Activated T-helper 1 cell treated with anti-CD3 and anti-CD28 coated beads, Interleukin-12 subunit alpha, Interleukin-12 subunit beta, Interleukin-2, Interleukin-4 antibody, amounts not matched to agents 30 ng/mL and 10 ng/mL and 1 ng/mL, durations not matched to agents 14 hours and 24 hours and 36 hours (primary cell): ENCODE measurements at regions not wholly inside any gene's neighbourhood (a gene's known extent, or its start where the extent isn't known, plus 50 kb on each side); places are given as distances from the start of the nearest gene placed in this dataset.
"Not testable (repeated sequence)": the region's sequence is repeated elsewhere in the genome, so short reads cannot be mapped to it uniquely, and the experiment has no call there.

Experiments used
- DNase-seq: peaks from one replicate; pipeline ENCODE4 v3.0.0; 2021; ENCODE audit warnings: low spot score
- H3K27ac Mint-ChIP-seq: one replicate; pipeline ENCODE4 v1.8.0; 2021; ENCODE audit warnings: mild to moderate bottlenecking, mixed read lengths
- H3K27me3 Mint-ChIP-seq: one replicate; pipeline ENCODE4 v1.8.0; 2022; ENCODE audit warnings: mild to moderate bottlenecking, moderate library complexity, mixed read lengths; ENCODE audit not compliant: insufficient read depth
- H3K36me3 Mint-ChIP-seq: one replicate; pipeline ENCODE4 v1.8.0; 2021; ENCODE audit warnings: low read depth, mixed read lengths
- H3K4me1 Mint-ChIP-seq: one replicate; pipeline ENCODE4 v1.8.0; 2021; ENCODE audit warnings: low read depth, mixed read lengths
- H3K4me3 Mint-ChIP-seq: one replicate; pipeline ENCODE4 v1.8.0; 2021; ENCODE audit warnings: mild to moderate bottlenecking, moderate library complexity, mixed read lengths
- H3K9me3 Mint-ChIP-seq: one replicate; pipeline ENCODE4 v1.8.0; 2021; ENCODE audit warnings: mixed read lengths
- intact Hi-C: fragments of 100-400 bp; cut with micrococcal nuclease; formaldehyde crosslinking; loops from one replicate; pipeline ENCODE4 v1.15.1; 2024

DNA sequence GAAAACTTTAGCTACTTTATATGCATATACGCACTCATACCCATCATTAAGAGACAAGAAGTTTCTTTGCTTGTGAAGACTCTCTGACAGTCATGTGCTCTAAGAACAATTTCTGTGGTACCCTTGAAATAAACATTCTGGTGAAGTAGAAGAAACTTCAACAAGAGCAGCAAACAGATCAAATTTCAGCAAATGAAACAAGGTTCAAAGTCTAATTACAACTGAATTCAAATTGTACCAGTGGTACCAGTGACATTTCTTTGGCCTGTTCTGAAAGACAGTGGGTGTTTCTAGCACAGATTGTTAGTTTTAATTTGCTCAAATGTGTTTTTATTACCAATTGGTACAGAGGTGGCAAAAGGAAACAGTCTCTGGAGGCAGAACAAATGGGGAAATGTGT is 391.0 kb downstream of the CHSY3 start:
- intact Hi-C loops = no loop called here
- H3K27ac Mint-ChIP-seq = no peak overlapping the region
- H3K36me3 Mint-ChIP-seq = no peaks in the 10 kb centered on the region
- H3K9me3 Mint-ChIP-seq = no peaks in the 10 kb centered on the region
- H3K4me3 Mint-ChIP-seq = no peak overlapping the region
- H3K27me3 Mint-ChIP-seq = no peaks in the 10 kb centered on the region
- H3K4me1 Mint-ChIP-seq = no peaks in the 10 kb centered on the region
- no peak for DNase-seq

DNA sequence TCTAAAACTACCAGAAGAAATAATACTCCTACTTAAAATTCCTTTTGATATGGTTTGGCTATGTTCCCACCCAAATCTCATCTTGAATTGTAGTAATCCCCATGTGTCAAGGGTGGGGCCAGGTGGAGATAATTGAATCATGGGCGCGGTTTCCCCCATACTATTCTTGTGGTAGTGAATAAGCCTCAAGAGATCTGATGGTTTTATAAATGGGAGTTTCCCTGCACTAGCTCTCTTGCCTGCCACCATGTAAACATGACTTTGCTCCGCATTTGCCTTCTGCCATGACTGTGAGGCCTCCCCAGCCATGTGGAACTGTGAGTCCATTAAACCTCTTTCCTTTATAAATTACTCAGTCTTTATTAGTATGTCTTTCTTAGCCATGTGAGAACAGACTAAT is 390.5 kb downstream of the CHSY3 start:
- DNase-seq, H3K36me3 Mint-ChIP-seq, H3K4me1 Mint-ChIP-seq, H3K27me3 Mint-ChIP-seq, intact Hi-C loops, H3K9me3 Mint-ChIP-seq, H3K4me3 Mint-ChIP-seq, H3K27ac Mint-ChIP-seq: not testable (repeated sequence)

DNA sequence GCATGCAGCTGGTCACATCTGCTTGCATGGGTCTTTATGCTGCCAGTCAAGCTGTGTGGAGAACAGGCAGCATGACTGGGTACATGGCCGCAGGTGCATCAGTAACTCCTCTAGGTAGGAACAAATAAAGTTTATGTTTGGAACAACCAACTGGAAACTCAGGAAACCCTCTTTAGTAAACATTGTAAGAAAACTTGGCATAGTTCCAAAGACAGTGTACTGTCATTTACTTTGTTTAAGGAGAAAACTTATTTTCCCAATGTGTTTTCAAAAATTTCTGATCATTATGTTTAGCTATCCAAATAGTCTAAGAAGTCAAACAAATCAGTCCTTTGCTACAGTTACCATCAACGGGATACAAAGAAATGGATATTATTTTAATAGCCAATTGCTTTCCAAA is 386.0 kb downstream of the CHSY3 start:
- no peak for DNase-seq
- intact Hi-C loops = no loop called here
- H3K4me1 Mint-ChIP-seq = no peaks in the 10 kb centered on the region
- no peaks in the 10 kb centered on the region for H3K36me3 Mint-ChIP-seq
- H3K4me3 Mint-ChIP-seq = no peak overlapping the region
- no peaks in the 10 kb centered on the region for H3K9me3 Mint-ChIP-seq
- H3K27ac Mint-ChIP-seq = no peak overlapping the region
- H3K27me3 Mint-ChIP-seq = no peaks in the 10 kb centered on the region

DNA sequence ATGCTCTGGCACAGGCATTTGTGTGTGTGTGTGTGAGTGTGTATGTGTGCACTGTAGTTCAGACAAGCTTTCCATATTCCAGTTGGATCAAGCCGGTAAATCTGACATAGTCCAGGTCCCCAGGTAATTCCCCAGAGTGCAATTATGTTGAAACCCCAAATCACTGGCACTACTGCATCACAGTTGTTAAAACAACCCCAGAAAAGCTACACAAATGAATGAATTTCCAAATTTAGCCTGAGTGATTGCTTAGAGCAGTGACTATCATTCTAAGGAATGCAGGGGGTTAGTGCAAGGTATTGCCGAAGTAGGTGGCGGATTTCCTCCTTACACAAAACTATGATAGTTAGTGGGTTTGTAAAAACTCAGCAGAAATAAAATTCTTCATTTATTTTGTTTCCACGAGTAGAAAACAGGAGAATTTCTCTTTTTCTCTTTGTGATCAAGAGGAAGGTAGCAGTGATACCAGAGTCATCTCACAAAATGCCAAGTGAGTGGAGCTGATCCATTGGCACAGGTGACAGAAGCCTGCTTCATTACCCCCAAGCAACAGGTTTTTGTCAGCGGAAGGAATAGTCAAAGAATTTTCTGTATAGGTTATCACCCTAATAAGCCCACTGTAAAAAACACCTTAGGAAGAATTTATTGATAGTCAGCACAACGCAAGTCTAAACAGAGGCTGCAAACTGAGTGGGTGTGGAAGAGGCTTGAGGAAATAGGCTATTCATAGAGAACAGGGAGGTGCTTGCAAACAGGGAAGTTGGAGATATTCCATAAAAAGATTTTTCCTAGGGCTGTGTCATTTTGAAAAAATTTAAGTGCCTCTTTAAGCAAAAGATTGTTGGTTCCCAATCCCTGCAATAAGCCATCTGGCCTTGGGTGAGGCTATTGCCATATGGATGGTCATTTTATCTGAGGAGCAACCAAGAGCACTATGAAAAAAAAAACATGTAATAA is 385.1 kb downstream of the CHSY3 start:
- H3K27ac Mint-ChIP-seq = no peak overlapping the region
- no peaks in the 10 kb centered on the region for H3K27me3 Mint-ChIP-seq
- intact Hi-C loops = no loop called here
- DNase-seq = no peak
- no peak overlapping the region for H3K4me3 Mint-ChIP-seq
- no peaks in the 10 kb centered on the region for H3K9me3 Mint-ChIP-seq
- no peaks in the 10 kb centered on the region for H3K4me1 Mint-ChIP-seq
- H3K36me3 Mint-ChIP-seq = no peaks in the 10 kb centered on the region

DNA sequence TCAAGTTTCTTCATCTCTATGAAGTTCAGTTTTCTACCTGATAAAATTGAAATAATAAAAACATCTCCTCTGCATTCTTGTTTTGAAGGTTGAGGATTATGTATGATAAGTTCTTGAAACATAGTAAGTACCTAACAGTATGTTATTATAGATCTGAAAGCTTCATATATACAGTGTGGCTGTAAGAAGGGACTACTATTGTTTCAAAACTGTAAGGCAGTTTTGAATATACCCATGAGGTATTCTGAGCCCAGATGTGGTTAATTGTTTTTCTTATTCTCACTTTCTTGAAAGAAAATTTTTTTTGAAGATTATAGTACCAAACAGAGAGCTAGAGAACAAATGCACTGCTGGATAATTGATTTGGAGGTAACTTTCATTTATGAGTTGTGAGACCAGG is 383.2 kb downstream of the CHSY3 start:
- Mint-ChIP-seq H3K9me3 (no peaks in the 10 kb centered on the region), H3K4me1 (no peaks in the 10 kb centered on the region), H3K4me3 (no peak overlapping the region), H3K36me3 (no peaks in the 10 kb centered on the region), H3K27ac (no peak overlapping the region), H3K27me3 (no peaks in the 10 kb centered on the region)
- intact Hi-C loops = no loop called here
- no peak for DNase-seq

DNA sequence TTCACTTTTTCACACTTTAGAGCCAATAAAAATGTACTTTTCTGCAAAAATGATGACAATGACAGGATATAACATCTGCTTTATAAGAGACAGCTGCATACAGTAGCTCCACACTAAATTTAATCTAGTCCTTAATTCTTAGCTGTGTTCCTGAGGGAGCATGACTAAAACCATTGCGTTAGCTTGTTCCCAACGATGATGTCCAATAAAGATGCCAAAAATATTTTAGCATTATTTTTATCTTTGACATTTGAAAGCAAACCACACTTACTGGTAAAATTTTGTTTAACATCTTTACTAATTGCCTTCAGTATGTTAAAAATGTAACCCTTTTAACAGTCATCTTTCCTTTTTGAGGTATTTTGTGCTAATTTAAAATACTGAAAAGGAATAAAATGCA is 382.7 kb downstream of the CHSY3 start:
- Mint-ChIP-seq H3K27me3 (no peaks in the 10 kb centered on the region), H3K36me3 (no peaks in the 10 kb centered on the region), H3K4me3 (no peak overlapping the region), H3K4me1 (no peaks in the 10 kb centered on the region), H3K27ac (no peak overlapping the region), H3K9me3 (no peaks in the 10 kb centered on the region)
- DNase-seq = no peak
- intact Hi-C loops = no loop called here

DNA sequence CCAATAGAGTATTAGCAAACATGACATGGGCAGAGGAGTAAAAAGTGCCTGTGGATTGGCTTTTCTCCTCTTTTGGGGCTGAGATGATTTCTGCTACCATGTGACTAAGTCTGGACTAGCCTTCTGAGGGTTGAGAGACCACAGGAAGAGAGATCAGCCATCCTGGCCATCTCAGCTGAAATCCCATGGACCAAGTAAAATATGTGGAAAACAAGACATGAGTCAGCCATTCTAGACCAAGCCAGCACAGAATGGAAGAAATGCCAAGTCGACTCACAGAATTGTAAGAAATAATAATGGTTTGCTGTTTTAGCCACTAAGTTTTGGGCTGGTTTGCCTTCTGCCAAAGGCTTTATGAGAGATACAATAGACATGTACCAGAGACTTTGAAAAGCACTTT is 377.8 kb downstream of the CHSY3 start:
- Mint-ChIP-seq H3K27me3 (no peaks in the 10 kb centered on the region), H3K4me1 (no peaks in the 10 kb centered on the region), H3K9me3 (no peaks in the 10 kb centered on the region), H3K27ac (no peak overlapping the region), H3K36me3 (no peaks in the 10 kb centered on the region), H3K4me3 (no peak overlapping the region)
- DNase-seq = no peak
- intact Hi-C loops = no loop called here

DNA sequence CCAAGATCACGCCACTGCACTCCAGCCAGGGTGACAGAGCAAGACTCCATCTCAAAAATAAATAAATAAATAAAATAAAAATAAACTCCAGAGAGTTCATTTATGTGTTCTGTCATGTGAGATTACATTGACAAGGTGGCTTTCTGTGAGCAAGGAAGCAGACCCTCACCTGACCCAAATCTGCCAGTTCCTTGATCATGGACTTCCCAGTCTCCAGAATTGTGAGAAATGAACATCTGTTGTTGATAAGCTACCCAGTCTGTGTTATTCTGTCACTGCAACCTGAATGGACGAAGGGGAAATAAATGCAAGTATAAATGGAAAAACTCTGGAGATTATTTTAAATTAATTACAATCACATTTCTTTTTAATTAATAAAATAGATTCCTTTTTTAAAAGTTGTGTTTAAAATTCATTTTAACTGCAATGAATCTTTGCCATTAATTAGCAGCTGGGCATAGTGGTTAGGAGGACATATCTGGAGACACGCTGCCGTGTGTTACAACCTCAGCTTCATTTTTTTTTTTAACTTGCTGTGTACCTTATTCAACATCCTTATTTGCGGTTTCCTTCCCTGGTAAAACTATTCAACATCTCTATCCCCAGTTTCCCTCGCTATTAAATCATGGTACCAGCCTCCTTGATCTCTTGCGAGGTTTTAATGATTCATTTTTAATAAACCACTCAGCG is 376.4 kb downstream of the CHSY3 start:
- Mint-ChIP-seq H3K4me1 (no peaks in the 10 kb centered on the region), H3K36me3 (no peaks in the 10 kb centered on the region), H3K27me3 (no peaks in the 10 kb centered on the region), H3K4me3 (no peak overlapping the region), H3K27ac (no peak overlapping the region), H3K9me3 (no peaks in the 10 kb centered on the region)
- DNase-seq = no peak
- intact Hi-C loops = no loop called here

DNA sequence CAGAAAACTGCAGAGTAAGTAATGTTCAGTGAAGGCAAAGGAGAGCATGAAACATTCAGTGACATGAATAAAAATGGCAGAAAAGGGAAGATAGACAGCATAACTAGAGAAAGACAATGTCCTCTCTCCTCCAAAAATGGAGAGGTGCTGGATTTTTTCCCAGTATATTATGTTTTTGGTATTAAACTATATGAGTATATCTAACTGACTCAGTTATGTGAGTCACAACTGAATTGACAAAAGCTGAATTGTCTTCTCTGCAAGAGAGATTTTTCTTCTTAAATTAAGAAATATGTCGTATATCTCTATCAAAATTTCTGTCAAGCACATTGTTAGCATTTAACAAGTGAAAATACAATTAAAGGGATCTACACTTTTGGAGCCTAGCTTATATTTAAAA is 375.1 kb downstream of the CHSY3 start:
- Mint-ChIP-seq H3K27ac (no peak overlapping the region), H3K4me3 (no peak overlapping the region), H3K36me3 (no peaks in the 10 kb centered on the region), H3K9me3 (no peaks in the 10 kb centered on the region), H3K27me3 (no peaks in the 10 kb centered on the region), H3K4me1 (no peaks in the 10 kb centered on the region)
- intact Hi-C loops = no loop called here
- no peak for DNase-seq

DNA sequence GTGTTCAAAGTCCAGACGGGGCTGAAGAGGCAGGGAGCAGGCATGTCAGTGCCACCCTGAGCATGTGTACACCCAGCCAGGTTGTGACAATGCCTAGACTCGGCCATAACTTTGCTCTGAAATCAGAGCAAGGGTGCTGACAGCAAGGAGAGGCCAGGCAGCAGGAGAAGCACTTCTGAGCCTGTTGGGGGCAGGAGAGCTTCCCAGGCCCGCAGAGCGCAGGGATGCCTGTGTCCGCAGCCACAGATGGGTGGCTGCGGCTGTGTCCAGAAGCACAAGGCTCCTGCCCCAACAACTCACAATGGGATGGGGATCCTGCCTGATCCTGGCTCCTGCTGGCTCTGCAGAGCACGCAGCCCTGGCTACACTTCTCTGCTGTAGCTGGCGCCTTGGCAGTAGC is 373.9 kb downstream of the CHSY3 start:
- Mint-ChIP-seq H3K4me3 (no peak overlapping the region), H3K9me3 (no peaks in the 10 kb centered on the region), H3K27ac (no peak overlapping the region), H3K36me3 (no peaks in the 10 kb centered on the region), H3K27me3 (no peaks in the 10 kb centered on the region), H3K4me1 (no peaks in the 10 kb centered on the region)
- DNase-seq = no peak
- intact Hi-C loops = no loop called here

DNA sequence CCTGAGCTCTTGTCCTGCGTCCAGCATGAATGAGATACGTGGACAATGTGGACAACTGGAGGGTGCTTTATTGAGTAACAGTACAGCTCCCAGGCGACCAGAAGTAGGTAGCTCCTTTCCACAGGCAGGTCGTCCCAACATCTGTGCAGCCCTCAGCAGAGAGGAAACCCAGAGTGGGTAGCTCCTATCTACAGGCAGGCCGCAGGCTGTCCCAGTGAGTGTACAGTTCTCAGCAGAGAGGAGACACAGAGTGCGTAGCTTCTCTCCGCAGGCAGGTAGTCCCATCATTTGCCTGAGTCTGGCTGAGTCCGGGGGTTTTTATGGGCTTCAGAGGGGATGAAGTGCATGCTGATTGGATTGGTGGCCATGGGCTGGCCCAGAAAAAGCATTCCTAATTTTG is 373.3 kb downstream of the CHSY3 start:
- no peak overlapping the region for H3K4me3 Mint-ChIP-seq
- H3K9me3 Mint-ChIP-seq = no peaks in the 10 kb centered on the region
- H3K36me3 Mint-ChIP-seq = no peaks in the 10 kb centered on the region
- intact Hi-C loops = no loop called here
- DNase-seq = no peak
- H3K27me3 Mint-ChIP-seq = no peaks in the 10 kb centered on the region
- H3K4me1 Mint-ChIP-seq = no peaks in the 10 kb centered on the region
- no peak overlapping the region for H3K27ac Mint-ChIP-seq

DNA sequence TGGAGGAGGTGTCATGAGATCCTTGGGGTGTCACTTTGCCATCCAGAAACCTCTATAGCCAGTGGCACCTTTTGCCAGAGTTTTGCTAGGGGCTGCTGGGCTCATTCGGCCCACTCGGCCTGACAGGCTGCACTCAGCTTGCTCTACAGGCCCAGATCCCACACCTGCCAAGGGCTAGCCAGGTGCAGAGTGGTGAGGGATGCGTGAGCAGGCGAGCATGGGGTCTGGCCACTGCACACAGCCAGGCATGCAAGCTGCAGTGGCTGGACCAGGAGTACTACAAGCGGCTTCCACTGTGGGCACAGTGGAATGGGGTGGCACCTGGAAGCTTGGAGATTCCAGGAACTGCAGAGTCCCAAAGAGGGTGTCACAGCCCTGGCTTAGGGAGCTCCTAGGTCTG is 372.7 kb downstream of the CHSY3 start:
- Mint-ChIP-seq H3K27me3 (no peaks in the 10 kb centered on the region), H3K36me3 (no peaks in the 10 kb centered on the region), H3K4me3 (no peak overlapping the region), H3K9me3 (no peaks in the 10 kb centered on the region), H3K4me1 (no peaks in the 10 kb centered on the region), H3K27ac (no peak overlapping the region)
- intact Hi-C loops = no loop called here
- no peak for DNase-seq

DNA sequence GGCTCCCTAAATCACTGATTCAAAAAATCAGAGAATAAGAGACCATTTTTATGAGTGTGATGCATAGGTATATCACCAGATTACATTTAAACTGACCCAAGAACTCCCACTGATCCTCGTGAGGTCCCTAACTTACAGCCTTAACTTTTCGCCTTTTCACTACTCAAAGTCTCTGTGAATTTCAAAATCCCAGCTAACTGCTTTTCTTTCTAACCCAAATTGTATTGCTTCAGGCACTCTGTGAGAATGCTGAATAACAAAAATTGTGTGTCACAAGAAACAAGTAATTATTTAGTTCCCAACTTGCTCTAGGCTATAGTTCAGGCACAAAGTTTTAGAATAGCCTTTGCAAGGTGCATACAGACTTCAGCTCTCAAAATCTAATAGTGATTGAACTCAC is 368.6 kb downstream of the CHSY3 start:
- Mint-ChIP-seq H3K27me3 (no peaks in the 10 kb centered on the region), H3K4me3 (no peak overlapping the region), H3K27ac (no peak overlapping the region), H3K4me1 (no peaks in the 10 kb centered on the region), H3K9me3 (no peaks in the 10 kb centered on the region), H3K36me3 (no peaks in the 10 kb centered on the region)
- DNase-seq = no peak
- intact Hi-C loops = no loop called here
